ENCODE measurements at regions not wholly inside any gene's neighbourhood (a gene's known extent, or its start where the extent isn't known, plus 50 kb on each side); places are given as distances from the start of the nearest gene placed in this dataset.
"Not testable (repeated sequence)": the region's sequence is repeated elsewhere in the genome, so short reads cannot be mapped to it uniquely, and the experiment has no call there.

GRCh38 chr7:131797841-131798240 lies 241.4 kb upstream of the PODXL start:
- no peak for DNase-seq (ENCODE audit: low read depth in 3 of 3)

GRCh38 chr7:131795400-131795799 lies 239.0 kb upstream of the PODXL start:
- no peak for DNase-seq (ENCODE audit: low read depth in 3 of 3)

GRCh38 chr7:131792311-131792710 lies 235.9 kb upstream of the PODXL start:
- no peak for DNase-seq (ENCODE audit: low read depth in 3 of 3)

DNA sequence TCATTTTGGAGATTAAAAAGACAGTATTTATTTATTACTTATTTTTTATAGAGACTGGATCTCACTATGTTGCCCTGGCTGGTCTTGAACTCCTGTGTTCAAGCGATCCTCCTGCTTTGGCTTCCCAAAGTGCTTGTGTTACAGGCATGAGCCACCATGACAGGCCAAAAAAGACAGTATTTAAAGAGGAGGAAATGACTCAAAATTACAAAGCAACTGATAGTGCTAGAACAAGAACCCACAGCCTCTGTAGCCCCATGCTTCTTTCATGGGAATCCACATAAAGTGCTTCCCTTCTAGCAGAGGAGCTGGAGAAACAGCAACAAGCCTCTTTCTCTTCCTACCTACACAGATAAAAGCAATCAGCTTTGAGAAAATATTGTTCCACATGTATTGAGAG lies 230.7 kb upstream of the PODXL start:
- no peak for DNase-seq (ENCODE audit: low read depth in 3 of 3)

GRCh38 chr7:131786204-131786603 lies 229.8 kb upstream of the PODXL start:
- no peak for DNase-seq (ENCODE audit: low read depth in 3 of 3)

DNA sequence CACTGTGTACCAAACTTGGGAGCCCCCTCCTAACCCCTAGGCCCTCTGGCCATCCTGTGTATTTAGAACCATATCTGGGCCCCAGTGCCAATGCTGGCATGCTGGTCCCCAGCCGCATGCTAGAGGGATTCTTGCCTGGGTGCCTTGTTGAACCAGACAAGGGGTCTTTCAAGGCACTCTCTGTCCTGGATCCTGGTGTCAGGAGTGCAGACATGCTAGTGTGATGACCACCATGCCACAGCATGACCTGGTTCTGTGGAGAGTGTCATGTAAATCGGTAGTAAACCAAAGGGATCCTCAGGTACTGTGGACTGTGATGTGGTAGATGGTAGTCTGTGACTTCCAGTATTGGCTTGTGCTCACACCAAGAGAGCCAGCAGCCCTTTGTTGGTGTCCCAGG lies 222.2 kb upstream of the PODXL start:
- no peak for DNase-seq (ENCODE audit: low read depth in 3 of 3)

- no peak for DNase-seq (ENCODE audit: low read depth in 3 of 3)
These were observed 218.2 kb upstream of the PODXL start for GRCh38 chr7:131774419-131775220.

GRCh38 chr7:131773413-131773812 lies 217.0 kb upstream of the PODXL start:
- no peak for DNase-seq (ENCODE audit: low read depth in 3 of 3)

GRCh38 chr7:131769241-131769640 lies 212.8 kb upstream of the PODXL start:
- DNase-seq (ENCODE audit: low read depth in 3 of 3), result no peak

- DNase-seq (ENCODE audit: low read depth in 3 of 3), result no peak
These were observed 211.2 kb upstream of the PODXL start for GRCh38 chr7:131767591-131767990.

DNA sequence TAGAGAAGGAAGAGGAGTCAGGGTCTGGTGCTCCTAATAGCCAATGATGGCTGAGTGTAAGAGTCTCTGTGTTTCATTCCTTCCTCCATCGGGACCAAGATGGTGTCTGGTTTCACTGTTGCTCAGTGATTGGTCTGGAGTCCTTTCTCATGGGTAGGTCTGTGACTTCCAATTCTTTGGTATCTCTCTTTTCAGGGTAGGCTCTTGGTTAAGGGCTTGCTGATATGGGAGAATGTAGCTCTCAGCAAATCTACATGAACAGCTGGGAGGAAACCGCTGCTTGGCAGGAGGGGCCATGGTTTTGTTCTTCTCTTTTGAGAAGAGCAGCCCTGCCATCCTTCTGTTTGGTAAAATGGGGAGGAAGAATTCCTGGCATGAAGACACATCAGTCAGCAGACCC lies 209.1 kb upstream of the PODXL start:
- DNase-seq (ENCODE audit: low read depth in 3 of 3), result no peak

- DNase-seq (ENCODE audit: low read depth in 3 of 3), result no peak
These were observed 207.8 kb upstream of the PODXL start for GRCh38 chr7:131764143-131764775.

DNA sequence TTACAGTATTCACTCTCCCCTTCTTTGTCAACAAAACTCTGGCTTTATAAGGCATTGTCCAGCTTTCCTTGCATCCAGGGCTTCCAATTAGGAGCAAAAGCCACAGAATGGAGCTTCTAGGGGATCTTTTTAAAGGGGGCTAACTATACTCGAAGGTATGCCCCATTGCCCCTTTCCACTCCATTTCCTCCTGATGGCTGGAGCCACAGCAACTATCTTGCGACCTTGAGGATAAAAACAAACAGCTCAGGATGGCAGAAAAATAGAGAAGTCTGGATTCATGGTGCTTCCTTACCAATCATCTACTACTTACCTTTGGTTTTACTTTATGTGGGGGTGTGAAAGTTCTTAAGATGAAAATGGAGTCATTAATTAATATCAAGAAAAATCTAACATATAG lies 206.3 kb upstream of the PODXL start:
- no peak for DNase-seq (ENCODE audit: low read depth in 3 of 3)

- DNase-seq (ENCODE audit: low read depth in 3 of 3), result not testable (repeated sequence)
These were observed 199.4 kb upstream of the PODXL start for GRCh38 chr7:131755801-131756200.

- DNase-seq (ENCODE audit: low read depth in 3 of 3), result no peak
These were observed 197.3 kb upstream of the PODXL start for GRCh38 chr7:131753620-131754222.

GRCh38 chr7:131747658-131748232 lies 191.3 kb upstream of the PODXL start:
- no peak for DNase-seq (ENCODE audit: low read depth in 3 of 3)

- DNase-seq (ENCODE audit: low read depth in 3 of 3), result no peak
These were observed 189.2 kb upstream of the PODXL start for GRCh38 chr7:131745390-131746248.

GRCh38 chr7:131741446-131741845 lies 185.0 kb upstream of the PODXL start:
- no peak for DNase-seq (ENCODE audit: low read depth in 3 of 3)

DNA sequence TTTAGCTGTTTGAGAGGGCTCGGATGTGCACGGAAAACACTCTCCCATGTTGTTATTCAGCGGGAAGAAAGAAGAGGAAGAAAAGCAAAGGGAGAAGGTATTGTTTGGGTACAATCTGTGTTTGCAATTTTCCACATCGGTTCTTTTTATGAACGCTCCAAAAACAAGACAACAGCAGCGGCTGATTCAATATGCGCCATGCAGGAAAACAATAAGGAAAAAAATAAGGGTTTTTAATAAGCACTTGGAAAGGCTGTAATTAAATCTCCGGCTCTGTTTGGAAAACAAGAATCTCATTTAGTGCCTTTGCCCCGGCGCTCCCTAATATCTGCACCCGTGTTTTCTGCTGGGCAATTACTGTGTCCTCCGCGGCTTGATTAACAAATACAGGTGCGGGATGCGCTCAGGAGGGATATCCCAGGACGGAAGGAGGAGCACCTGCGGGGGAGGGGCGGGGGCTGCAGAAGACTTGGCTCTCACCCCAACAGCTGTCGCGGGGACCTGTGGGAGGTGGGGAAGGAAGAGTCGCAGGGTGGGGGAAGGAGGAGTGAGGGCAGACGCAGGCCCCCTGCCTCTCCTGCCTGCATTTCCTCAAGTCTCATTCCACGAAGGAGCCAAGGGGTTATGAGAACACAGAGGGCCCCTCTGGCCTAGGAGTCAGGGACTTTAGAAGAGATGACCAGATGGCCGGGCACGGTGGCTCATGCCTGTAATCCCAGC lies 181.5 kb upstream of the PODXL start:
- DNase-seq (ENCODE audit: low read depth in 3 of 3), result no peak

- no peak for DNase-seq (ENCODE audit: low read depth in 3 of 3)
These were observed 178.7 kb upstream of the PODXL start for GRCh38 chr7:131735101-131735500.

DNA sequence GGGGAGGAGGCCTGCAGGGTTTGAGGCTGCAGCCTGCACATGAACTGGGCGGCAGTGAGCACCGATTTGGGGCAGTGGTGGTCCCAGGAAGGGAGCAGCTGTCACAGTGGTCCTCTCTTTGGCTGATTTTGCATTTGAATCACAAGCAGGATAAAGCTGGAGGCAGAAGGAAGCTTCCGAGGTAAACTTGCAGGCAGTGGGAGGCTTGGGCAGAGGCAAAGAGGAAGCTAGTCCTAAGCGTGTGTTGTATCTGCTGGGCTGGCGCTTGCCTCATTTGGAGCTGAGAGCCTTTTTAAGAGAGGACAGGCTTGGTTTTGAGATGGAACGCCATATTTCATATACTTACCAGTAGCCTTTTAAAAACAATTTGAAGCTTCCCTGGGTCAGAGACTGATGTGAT lies 177.2 kb upstream of the PODXL start:
- no peak for DNase-seq (ENCODE audit: low read depth in 3 of 3)

Data from stimulated activated CD4-positive, alpha-beta T cell treated with anti-CD3 and anti-CD28 coated beads, TNF-alpha, amount 100 ng/mL, for 48 hours (primary cell).